ENCODE measurements at regions not wholly inside any gene's neighbourhood (a gene's known extent, or its start where the extent isn't known, plus 50 kb on each side); places are given as distances from the start of the nearest gene placed in this dataset.

GRCh38 chr18:77959248-77959647 lies 709.6 kb downstream of the GALR1 start:
- TF ChIP-seq, protein P1, sequence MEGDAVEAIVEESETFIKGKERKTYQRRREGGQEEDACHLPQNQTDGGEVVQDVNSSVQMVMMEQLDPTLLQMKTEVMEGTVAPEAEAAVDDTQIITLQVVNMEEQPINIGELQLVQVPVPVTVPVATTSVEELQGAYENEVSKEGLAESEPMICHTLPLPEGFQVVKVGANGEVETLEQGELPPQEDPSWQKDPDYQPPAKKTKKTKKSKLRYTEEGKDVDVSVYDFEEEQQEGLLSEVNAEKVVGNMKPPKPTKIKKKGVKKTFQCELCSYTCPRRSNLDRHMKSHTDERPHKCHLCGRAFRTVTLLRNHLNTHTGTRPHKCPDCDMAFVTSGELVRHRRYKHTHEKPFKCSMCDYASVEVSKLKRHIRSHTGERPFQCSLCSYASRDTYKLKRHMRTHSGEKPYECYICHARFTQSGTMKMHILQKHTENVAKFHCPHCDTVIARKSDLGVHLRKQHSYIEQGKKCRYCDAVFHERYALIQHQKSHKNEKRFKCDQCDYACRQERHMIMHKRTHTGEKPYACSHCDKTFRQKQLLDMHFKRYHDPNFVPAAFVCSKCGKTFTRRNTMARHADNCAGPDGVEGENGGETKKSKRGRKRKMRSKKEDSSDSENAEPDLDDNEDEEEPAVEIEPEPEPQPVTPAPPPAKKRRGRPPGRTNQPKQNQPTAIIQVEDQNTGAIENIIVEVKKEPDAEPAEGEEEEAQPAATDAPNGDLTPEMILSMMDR (conservative IDR thresholded peaks at IDR 0.05; ENCODE audit: low read length): no peak
- TF ChIP-seq EZH2phosphoT487 (IDR thresholded peaks at IDR 0.05; ENCODE audit: borderline replicate concordance, low read depth, low read length): no peak
